Ishikawa (cell line): ENCODE measurements at regions not wholly inside any gene's neighbourhood (a gene's known extent, or its start where the extent isn't known, plus 50 kb on each side); places are given as distances from the start of the nearest gene placed in this dataset.
A peak's percentile ranks its signal among the peaks of the same experiment; 100 is the strongest.

Experiments
- CEBPB ChIP-seq: IDR thresholded peaks from 2 replicates; pipeline ENCODE4 v1.6.1; 2012
- CREB1 ChIP-seq: IDR thresholded peaks from 2 replicates; pipeline ENCODE4 v1.6.1; 2012; ENCODE audit warnings: low read depth
- EGR1 ChIP-seq: IDR thresholded peaks from 2 replicates; pipeline ENCODE4 v1.6.1; 2012
- EP300 ChIP-seq: IDR thresholded peaks from 2 replicates; pipeline ENCODE4 v1.6.1; 2012; ENCODE audit warnings: borderline replicate concordance
- FOXM1 ChIP-seq: IDR thresholded peaks from 2 replicates; pipeline ENCODE4 v1.6.1; 2012; ENCODE audit warnings: low read depth, borderline replicate concordance
- NFIC ChIP-seq: IDR thresholded peaks from 2 replicates; pipeline ENCODE4 v1.6.1; 2012
- RAD21 ChIP-seq: IDR thresholded peaks from 2 replicates; pipeline ENCODE4 v1.6.1; 2012; ENCODE audit warnings: low read depth
- REST ChIP-seq: IDR thresholded peaks from 2 replicates; pipeline ENCODE4 v1.6.1; 2012; ENCODE audit warnings: low read depth, mild to moderate bottlenecking
- TAF1 ChIP-seq: IDR thresholded peaks from 2 replicates; pipeline ENCODE4 v1.6.1; 2012; ENCODE audit warnings: low read depth, mild to moderate bottlenecking
- TCF12 ChIP-seq: IDR thresholded peaks from 2 replicates; pipeline ENCODE4 v1.6.1; 2012; ENCODE audit warnings: low read depth
- TEAD4 ChIP-seq: IDR thresholded peaks from 2 replicates; pipeline ENCODE4 v1.6.1; 2012
- YY1 ChIP-seq: IDR thresholded peaks from 2 replicates; pipeline ENCODE4 v1.6.1; 2012; ENCODE audit warnings: low read depth
- ZBTB7A ChIP-seq: IDR thresholded peaks from 2 replicates; pipeline ENCODE4 v1.6.1; 2012; ENCODE audit warnings: low read depth
- TF ChIP-seq, protein P1 (sequence below): IDR thresholded peaks from 2 replicates; pipeline ENCODE4 v1.6.1; 2012
- TF ChIP-seq, protein P2 (sequence below): IDR thresholded peaks from 2 replicates; pipeline ENCODE4 v1.6.1; 2012

DNA sequence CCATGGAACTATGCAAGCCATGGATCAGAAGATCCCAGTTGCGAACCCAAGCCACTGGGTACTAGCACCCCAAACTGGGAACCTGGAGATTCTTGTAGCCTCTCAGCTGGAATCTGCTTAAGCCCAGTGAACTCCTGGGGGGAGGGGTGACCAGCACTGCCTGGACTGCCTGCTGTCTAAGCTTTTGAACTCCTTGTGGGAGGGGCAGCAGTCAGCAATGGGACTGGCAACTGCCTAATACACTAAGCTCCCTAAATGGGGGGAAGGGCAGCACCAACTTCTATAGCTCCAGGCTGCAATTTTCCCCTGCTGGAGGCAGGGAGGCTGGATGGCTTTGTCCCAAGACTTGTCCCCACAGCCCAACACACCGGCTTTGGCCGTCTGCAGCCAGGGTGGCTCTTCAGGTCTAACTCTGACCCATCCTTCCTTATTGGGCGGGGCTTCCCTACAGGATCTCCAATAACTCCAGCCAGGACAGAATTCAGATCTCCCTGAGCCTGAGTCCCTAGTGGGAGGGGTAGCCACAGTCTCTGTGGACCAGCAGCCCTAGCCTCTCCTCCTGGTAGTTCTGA, 485.1 kb downstream of the SOX5 start:
- no peak for TF ChIP-seq FOXM1
- TF ChIP-seq, protein P1, sequence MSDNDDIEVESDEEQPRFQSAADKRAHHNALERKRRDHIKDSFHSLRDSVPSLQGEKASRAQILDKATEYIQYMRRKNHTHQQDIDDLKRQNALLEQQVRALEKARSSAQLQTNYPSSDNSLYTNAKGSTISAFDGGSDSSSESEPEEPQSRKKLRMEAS: no peak
- no peak for TF ChIP-seq YY1
- no peak for TF ChIP-seq EP300
- no peak for TF ChIP-seq RAD21
- TF ChIP-seq NFIC: no peak

DNA sequence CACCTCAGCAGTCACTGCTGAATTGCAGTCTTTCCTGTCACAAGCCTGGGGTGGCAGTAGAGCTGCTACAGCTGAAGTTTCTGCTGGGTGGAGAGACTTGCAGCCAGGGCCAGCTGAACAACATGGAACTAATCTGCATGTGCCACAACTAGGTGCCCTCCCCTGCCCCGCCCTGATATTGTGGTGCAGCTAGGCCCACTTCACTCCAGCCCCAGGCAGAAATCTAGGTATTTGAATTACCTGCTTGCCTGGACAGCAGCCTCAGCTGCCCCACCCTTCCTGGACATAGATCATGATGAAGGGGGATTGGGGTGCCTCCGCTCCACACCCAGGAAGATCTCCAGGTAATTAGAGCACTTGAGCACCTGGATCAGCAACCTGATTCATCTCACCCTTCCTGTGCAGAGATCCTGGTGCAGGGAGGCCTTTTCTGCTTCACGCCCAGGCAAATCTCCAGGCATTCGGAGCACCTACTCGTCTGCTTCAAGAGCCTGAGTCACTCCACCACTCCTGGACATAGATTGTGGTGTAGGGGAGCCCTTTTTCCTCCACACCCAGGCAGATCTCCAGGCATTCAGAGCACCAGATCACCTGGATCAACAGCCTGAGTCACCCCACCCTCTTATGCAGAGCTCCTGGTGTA, 477.0 kb downstream of the SOX5 start:
- TF ChIP-seq NFIC: no peak
- TF ChIP-seq REST: peak; percentile 17; the same call in 1 of the 2 replicates
- TF ChIP-seq CEBPB: no peak
- no peak for TF ChIP-seq EP300

- TF ChIP-seq EGR1 (no peak), YY1 (no peak), CEBPB (no peak), FOXM1 (no peak), TEAD4 (no peak), NFIC (no peak), TAF1 (no peak), EP300 (no peak), CREB1 (no peak)
- TF ChIP-seq, protein P1: no peak
- TF ChIP-seq, protein P2, sequence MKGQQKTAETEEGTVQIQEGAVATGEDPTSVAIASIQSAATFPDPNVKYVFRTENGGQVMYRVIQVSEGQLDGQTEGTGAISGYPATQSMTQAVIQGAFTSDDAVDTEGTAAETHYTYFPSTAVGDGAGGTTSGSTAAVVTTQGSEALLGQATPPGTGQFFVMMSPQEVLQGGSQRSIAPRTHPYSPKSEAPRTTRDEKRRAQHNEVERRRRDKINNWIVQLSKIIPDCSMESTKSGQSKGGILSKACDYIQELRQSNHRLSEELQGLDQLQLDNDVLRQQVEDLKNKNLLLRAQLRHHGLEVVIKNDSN: no peak
These were observed 476.4 kb downstream of the SOX5 start for GRCh38 chr12:23473071-23473470.

- TF ChIP-seq TCF12 (no peak), RAD21 (no peak), EP300 (no peak), FOXM1 (no peak), ZBTB7A (no peak), NFIC (no peak), EGR1 (no peak), YY1 (no peak), CEBPB (no peak)
- TF ChIP-seq, protein P2: no peak
- TF ChIP-seq, protein P1: no peak
These were observed 475.0 kb downstream of the SOX5 start for GRCh38 chr12:23474438-23474976.
